ENCODE measurements at regions not wholly inside any gene's neighbourhood (a gene's known extent, or its start where the extent isn't known, plus 50 kb on each side); places are given as distances from the start of the nearest gene placed in this dataset.

DNA sequence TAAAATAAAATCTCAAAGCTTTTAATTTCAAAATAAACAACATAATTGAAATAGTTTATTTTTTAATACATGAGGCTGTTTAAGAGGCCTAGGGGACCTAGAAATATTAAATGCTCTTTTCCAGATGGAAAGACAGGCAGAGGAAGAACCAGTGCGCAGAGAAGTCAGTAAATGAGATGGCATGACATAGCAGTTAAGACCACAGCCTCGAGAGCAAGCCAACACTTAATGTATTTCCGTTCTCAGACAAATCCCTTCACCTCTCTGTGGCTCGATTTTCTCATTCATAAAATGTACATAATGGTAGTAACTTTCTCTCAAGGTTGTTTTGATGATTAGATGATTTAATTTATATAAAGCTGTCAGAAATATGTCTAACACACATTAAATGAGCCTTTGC lies 405.1 kb upstream of the CWC22 start:
- no peak overlapping the region for H3K4me3 ChIP-seq (ENCODE audit: low read length in 2 of 2)
- H3K4me1 ChIP-seq (ENCODE audit: control insufficient read depth in 2 of 2, insufficient read depth in 2 of 2, low read length in 2 of 2): no peaks in the 10 kb centered on the region
- no peak overlapping the region for H3K27ac ChIP-seq (ENCODE audit: low read depth in 1 of 2, low read length in 1 of 2)
- no peaks in the 10 kb centered on the region for H3K9me3 ChIP-seq (ENCODE audit: control insufficient read depth in 2 of 2, insufficient read depth in 1 of 2, low read length in 1 of 2)
- DNase-seq (ENCODE audit: low read depth in 6 of 9, low spot score in 9 of 9): no peak
- H3K27me3 ChIP-seq (ENCODE audit: control insufficient read depth in 2 of 2, insufficient read depth in 1 of 2, low read length in 1 of 2): no peaks in the 10 kb centered on the region
- no peaks in the 10 kb centered on the region for H3K36me3 ChIP-seq (ENCODE audit: control insufficient read depth in 2 of 2, insufficient read depth in 2 of 2, low read length in 1 of 2)
- 69% methylated on average over 4 of the region's 4 CpGs for WGBS

- DNase-seq (ENCODE audit: low read depth in 6 of 9, low spot score in 9 of 9): no peak
- Histone ChIP-seq H3K27ac (ENCODE audit: low read depth in 1 of 2, low read length in 1 of 2) (no peak overlapping the region), H3K9me3 (ENCODE audit: control insufficient read depth in 2 of 2, insufficient read depth in 1 of 2, low read length in 1 of 2) (no peaks in the 10 kb centered on the region), H3K4me3 (ENCODE audit: low read length in 2 of 2) (no peak overlapping the region), H3K27me3 (ENCODE audit: control insufficient read depth in 2 of 2, insufficient read depth in 1 of 2, low read length in 1 of 2) (no peaks in the 10 kb centered on the region), H3K4me1 (ENCODE audit: control insufficient read depth in 2 of 2, insufficient read depth in 2 of 2, low read length in 2 of 2) (no peaks in the 10 kb centered on the region), H3K36me3 (ENCODE audit: control insufficient read depth in 2 of 2, insufficient read depth in 2 of 2, low read length in 1 of 2) (no peaks in the 10 kb centered on the region)
- 67% methylated on average over 5 of the region's 5 CpGs for WGBS
These were observed 404.6 kb upstream of the CWC22 start for GRCh38 chr2:180411661-180412060.

DNA sequence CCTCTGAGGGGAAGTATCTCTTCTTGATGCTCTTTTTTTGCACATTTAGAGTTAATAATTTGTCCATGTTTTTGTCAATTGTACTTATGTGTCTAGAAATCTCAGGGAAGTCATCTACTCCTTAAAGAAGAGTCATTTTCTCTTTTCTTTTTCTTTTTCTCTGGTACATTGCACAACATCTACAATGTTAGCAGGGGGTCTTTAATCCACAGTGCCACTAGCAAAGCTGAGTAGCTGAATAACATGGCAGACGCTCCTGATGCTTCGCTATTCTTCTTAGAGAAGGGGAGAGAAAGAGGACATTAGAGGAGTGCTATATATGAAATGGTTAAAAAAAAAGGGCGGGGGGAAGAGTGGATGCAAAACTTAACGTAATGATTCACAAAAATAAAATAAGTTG lies 399.6 kb upstream of the CWC22 start:
- no peaks in the 10 kb centered on the region for H3K9me3 ChIP-seq (ENCODE audit: control insufficient read depth in 2 of 2, insufficient read depth in 1 of 2, low read length in 1 of 2)
- no peaks in the 10 kb centered on the region for H3K36me3 ChIP-seq (ENCODE audit: control insufficient read depth in 2 of 2, insufficient read depth in 2 of 2, low read length in 1 of 2)
- no peak overlapping the region for H3K27ac ChIP-seq (ENCODE audit: low read depth in 1 of 2, low read length in 1 of 2)
- no peaks in the 10 kb centered on the region for H3K4me1 ChIP-seq (ENCODE audit: control insufficient read depth in 2 of 2, insufficient read depth in 2 of 2, low read length in 2 of 2)
- H3K4me3 ChIP-seq (ENCODE audit: low read length in 2 of 2): no peak overlapping the region
- H3K27me3 ChIP-seq (ENCODE audit: control insufficient read depth in 2 of 2, insufficient read depth in 1 of 2, low read length in 1 of 2): no peaks in the 10 kb centered on the region
- no peak for DNase-seq (ENCODE audit: low read depth in 6 of 9, low spot score in 9 of 9)
- 86% methylated on average over 4 of the region's 4 CpGs for WGBS

GRCh38 chr2:180405520-180405919 lies 398.4 kb upstream of the CWC22 start:
- H3K4me3 ChIP-seq (ENCODE audit: low read length in 2 of 2): no peak overlapping the region
- no peaks in the 10 kb centered on the region for H3K9me3 ChIP-seq (ENCODE audit: control insufficient read depth in 2 of 2, insufficient read depth in 1 of 2, low read length in 1 of 2)
- no peak overlapping the region for H3K27ac ChIP-seq (ENCODE audit: low read depth in 1 of 2, low read length in 1 of 2)
- H3K36me3 ChIP-seq (ENCODE audit: control insufficient read depth in 2 of 2, insufficient read depth in 2 of 2, low read length in 1 of 2): no peaks in the 10 kb centered on the region
- no peak for DNase-seq (ENCODE audit: low read depth in 6 of 9, low spot score in 9 of 9)
- H3K4me1 ChIP-seq (ENCODE audit: control insufficient read depth in 2 of 2, insufficient read depth in 2 of 2, low read length in 2 of 2): no peaks in the 10 kb centered on the region
- 93% methylated on average over 3 of the region's 3 CpGs for WGBS
- no peaks in the 10 kb centered on the region for H3K27me3 ChIP-seq (ENCODE audit: control insufficient read depth in 2 of 2, insufficient read depth in 1 of 2, low read length in 1 of 2)

DNA sequence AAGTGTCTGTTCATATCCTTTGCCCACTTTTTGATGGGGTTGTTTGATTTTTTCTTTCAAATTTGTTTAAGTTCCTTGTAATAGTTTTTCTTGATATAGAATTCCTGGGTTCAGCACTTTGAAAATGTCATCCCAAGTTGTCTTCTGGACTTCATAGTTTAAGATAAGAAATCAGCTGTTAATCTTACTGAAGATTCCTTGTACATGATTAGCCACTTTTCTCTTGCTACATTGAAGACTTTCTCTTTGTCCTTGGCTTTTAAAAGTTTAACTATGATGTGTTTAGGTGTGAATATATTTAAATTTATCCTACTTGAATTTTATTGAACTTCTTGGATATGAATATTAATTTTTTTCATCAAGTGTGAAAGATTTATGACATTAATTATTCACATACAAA lies 387.2 kb upstream of the CWC22 start:
- DNase-seq (ENCODE audit: low read depth in 6 of 9, low spot score in 9 of 9): no peak
- Histone ChIP-seq H3K4me1 (ENCODE audit: control insufficient read depth in 2 of 2, insufficient read depth in 2 of 2, low read length in 2 of 2) (no peaks in the 10 kb centered on the region), H3K36me3 (ENCODE audit: control insufficient read depth in 2 of 2, insufficient read depth in 2 of 2, low read length in 1 of 2) (no peaks in the 10 kb centered on the region), H3K9me3 (ENCODE audit: control insufficient read depth in 2 of 2, insufficient read depth in 1 of 2, low read length in 1 of 2) (no peaks in the 10 kb centered on the region), H3K27me3 (ENCODE audit: control insufficient read depth in 2 of 2, insufficient read depth in 1 of 2, low read length in 1 of 2) (no peaks in the 10 kb centered on the region), H3K27ac (ENCODE audit: low read depth in 1 of 2, low read length in 1 of 2) (no peak overlapping the region), H3K4me3 (ENCODE audit: low read length in 2 of 2) (no peak overlapping the region)

DNA sequence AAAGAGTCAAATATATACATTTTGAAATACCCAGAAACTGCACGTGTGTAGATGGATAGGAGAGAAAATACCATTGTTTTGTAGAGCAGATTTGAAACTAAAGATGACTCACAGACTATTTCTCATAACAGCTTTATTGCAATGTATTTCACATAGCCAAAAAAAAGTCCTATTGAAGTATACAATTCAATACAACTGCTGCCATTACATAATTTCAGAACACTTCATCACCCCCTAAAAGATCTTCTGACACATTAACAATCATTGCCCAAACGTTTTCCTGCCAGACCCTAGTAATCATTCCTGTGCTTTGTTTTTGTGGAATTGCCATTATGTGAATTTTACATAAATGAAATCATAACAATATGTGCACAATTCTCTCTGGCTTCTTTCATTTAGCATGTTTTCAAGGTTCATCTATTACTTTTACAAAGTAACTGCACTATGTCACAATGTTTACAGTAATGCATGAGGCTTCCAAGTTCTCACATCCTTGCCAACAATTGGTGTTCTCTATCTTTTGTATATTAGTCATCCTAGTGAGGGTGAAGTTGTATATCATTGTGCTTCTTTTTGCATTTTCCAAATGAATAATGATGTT lies 378.6 kb upstream of the CWC22 start:
- H3K4me1 ChIP-seq (ENCODE audit: control insufficient read depth in 2 of 2, insufficient read depth in 2 of 2, low read length in 2 of 2): no peaks in the 10 kb centered on the region
- no peak overlapping the region for H3K4me3 ChIP-seq (ENCODE audit: low read length in 2 of 2)
- no peaks in the 10 kb centered on the region for H3K9me3 ChIP-seq (ENCODE audit: control insufficient read depth in 2 of 2, insufficient read depth in 1 of 2, low read length in 1 of 2)
- no peak overlapping the region for H3K27ac ChIP-seq (ENCODE audit: low read depth in 1 of 2, low read length in 1 of 2)
- H3K27me3 ChIP-seq (ENCODE audit: control insufficient read depth in 2 of 2, insufficient read depth in 1 of 2, low read length in 1 of 2): no peaks in the 10 kb centered on the region
- 60% methylated on average over 2 of the region's 2 CpGs for WGBS
- no peak for DNase-seq (ENCODE audit: low read depth in 6 of 9, low spot score in 9 of 9)
- H3K36me3 ChIP-seq (ENCODE audit: control insufficient read depth in 2 of 2, insufficient read depth in 2 of 2, low read length in 1 of 2): no peaks in the 10 kb centered on the region

DNA sequence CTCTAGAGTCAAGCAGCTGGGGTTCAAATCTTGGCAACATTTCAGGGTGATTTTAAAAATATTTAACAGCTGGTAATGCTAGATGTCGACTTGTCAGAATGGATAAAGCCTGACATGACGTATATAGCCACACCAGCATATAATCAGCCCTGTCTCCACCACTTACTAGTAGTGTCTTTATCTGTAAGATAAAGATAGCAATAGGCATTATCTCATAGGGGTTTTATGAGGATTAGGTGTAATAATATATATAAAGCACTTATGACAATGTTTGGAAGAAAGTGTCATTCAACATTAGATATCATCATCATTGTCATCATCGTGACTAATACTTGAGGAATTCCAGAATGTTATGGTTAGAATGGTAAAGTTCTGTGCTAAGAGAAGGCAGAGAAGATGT lies 369.0 kb upstream of the CWC22 start:
- no peaks in the 10 kb centered on the region for H3K27me3 ChIP-seq (ENCODE audit: control insufficient read depth in 2 of 2, insufficient read depth in 1 of 2, low read length in 1 of 2)
- no peak for DNase-seq (ENCODE audit: low read depth in 6 of 9, low spot score in 9 of 9)
- 94% methylated on average over 3 of the region's 3 CpGs for WGBS

DNA sequence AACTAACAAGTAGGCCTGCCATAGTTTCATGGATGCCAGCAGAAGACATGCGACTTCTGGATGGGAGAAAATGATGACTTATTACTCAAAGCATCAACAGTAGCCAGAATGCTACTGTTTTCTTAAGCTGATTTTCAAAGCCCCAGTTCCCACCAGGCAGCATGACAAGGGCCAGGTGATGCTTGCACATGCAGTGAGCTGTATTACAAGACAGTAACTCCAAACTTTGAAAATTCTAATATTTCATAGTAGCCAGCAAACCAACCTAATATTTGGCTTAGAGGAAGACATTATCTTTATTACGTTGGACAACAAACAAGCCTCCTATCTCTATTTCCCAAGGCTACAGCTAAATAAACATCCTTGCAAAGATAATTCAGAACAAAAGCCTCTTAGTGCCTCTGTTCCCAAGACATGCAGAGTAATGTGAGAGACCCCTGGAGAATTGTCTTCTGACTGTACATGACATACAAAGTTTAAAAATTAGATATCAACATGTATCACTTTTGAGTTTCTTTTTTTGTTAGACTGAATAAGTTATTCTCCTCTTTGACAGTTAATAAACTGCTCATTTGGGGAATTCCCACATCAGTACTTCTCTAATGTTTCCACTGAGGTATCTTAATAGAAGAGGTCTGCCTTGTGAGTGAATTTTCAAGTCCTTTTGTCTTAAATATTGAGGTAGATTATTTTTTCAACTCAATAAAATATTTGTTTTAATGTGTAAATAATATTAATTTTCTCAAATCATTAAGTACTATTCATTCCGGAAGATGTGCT lies 367.6 kb upstream of the CWC22 start:
- WGBS: 89% methylated on average over 3 of the region's 3 CpGs
- DNase-seq (ENCODE audit: low read depth in 6 of 9, low spot score in 9 of 9): no peak
- Histone ChIP-seq H3K4me1 (ENCODE audit: control insufficient read depth in 2 of 2, insufficient read depth in 2 of 2, low read length in 2 of 2) (no peaks in the 10 kb centered on the region), H3K36me3 (ENCODE audit: control insufficient read depth in 2 of 2, insufficient read depth in 2 of 2, low read length in 1 of 2) (no peaks in the 10 kb centered on the region), H3K27me3 (ENCODE audit: control insufficient read depth in 2 of 2, insufficient read depth in 1 of 2, low read length in 1 of 2) (no peaks in the 10 kb centered on the region), H3K27ac (ENCODE audit: low read depth in 1 of 2, low read length in 1 of 2) (no peak overlapping the region), H3K4me3 (ENCODE audit: low read length in 2 of 2) (no peak overlapping the region), H3K9me3 (ENCODE audit: control insufficient read depth in 2 of 2, insufficient read depth in 1 of 2, low read length in 1 of 2) (peaks cover 0 to 2% of the 10 kb centered on the region in 2 donors)

More for the DNA sequence above, 369.0 kb upstream of the CWC22 start:
- Histone ChIP-seq H3K4me3 (ENCODE audit: low read length in 2 of 2) (no peak overlapping the region), H3K36me3 (ENCODE audit: control insufficient read depth in 2 of 2, insufficient read depth in 2 of 2, low read length in 1 of 2) (no peaks in the 10 kb centered on the region), H3K4me1 (ENCODE audit: control insufficient read depth in 2 of 2, insufficient read depth in 2 of 2, low read length in 2 of 2) (no peaks in the 10 kb centered on the region), H3K9me3 (ENCODE audit: control insufficient read depth in 2 of 2, insufficient read depth in 1 of 2, low read length in 1 of 2) (peaks cover 0 to 2% of the 10 kb centered on the region in 2 donors), H3K27ac (ENCODE audit: low read depth in 1 of 2, low read length in 1 of 2) (no peak overlapping the region)

DNA sequence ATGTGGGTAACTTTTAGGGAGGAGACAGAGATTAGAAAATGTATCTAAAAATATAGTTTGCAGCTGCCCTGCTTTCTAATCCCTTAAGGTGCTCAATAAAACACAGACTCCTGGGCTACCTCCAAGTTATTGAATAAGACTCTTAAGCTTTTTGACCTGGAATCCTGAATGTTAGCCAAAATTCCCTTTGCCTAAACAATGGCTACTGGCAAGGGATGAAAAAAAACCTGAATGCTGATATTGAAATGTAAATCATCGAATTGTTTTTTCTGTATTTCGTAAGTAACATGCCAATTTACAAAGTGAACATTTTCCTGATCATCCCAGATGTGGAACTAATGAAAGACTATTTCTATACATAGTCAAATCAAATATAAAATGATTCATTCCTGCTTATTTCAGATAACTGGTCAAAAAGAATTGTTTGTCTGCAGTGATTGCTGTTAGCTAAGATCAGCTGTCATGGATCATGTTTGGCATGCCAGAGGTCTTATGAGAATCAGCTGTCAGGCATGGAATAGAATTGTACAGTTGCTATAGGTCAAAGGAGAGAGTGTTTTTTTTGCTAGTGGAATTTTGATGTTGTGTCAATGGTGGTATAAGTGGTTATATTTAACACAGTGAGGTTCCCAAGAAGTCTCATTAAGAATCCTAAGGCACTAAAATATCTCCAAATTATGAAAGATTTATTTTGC lies 363.6 kb upstream of the CWC22 start:
- no peak overlapping the region for H3K4me3 ChIP-seq (ENCODE audit: low read length in 2 of 2)
- no peaks in the 10 kb centered on the region for H3K36me3 ChIP-seq (ENCODE audit: control insufficient read depth in 2 of 2, insufficient read depth in 2 of 2, low read length in 1 of 2)
- H3K9me3 ChIP-seq (ENCODE audit: control insufficient read depth in 2 of 2, insufficient read depth in 1 of 2, low read length in 1 of 2): no peaks in the 10 kb centered on the region
- 89% methylated on average over 2 of the region's 2 CpGs for WGBS
- no peak for DNase-seq (ENCODE audit: low read depth in 6 of 9, low spot score in 9 of 9)
- H3K27me3 ChIP-seq (ENCODE audit: control insufficient read depth in 2 of 2, insufficient read depth in 1 of 2, low read length in 1 of 2): no peaks in the 10 kb centered on the region
- H3K4me1 ChIP-seq (ENCODE audit: control insufficient read depth in 2 of 2, insufficient read depth in 2 of 2, low read length in 2 of 2): no peaks in the 10 kb centered on the region
- no peak overlapping the region for H3K27ac ChIP-seq (ENCODE audit: low read depth in 1 of 2, low read length in 1 of 2)
